ENCODE measurements at regions not wholly inside any gene's neighbourhood (a gene's known extent, or its start where the extent isn't known, plus 50 kb on each side); places are given as distances from the start of the nearest gene placed in this dataset.
A peak's percentile ranks its signal among the peaks of the same experiment; 100 is the strongest.

GRCh38 chr3:14598143-14598569, 53.4 kb upstream of the CCDC174 start (continued):
- TF ChIP-seq ZNF592 (IDR thresholded peaks at IDR 0.05): no peak
- TF ChIP-seq DEAF1 (CRISPR knock-in tag; IDR thresholded peaks at IDR 0.05): no peak
- no peak for TF ChIP-seq PATZ1 (CRISPR knock-in tag; IDR thresholded peaks at IDR 0.05; ENCODE audit: borderline replicate concordance)
- TF ChIP-seq SAP30 (IDR thresholded peaks at IDR 0.05; ENCODE audit: borderline replicate concordance, insufficient read depth, low read depth, low read length, poor library complexity, severe bottlenecking): no peak
- TF ChIP-seq ZNF780A (CRISPR knock-in tag; IDR thresholded peaks at IDR 0.05): no peak
- no peak for TF ChIP-seq RNF219 (CRISPR knock-in tag; IDR thresholded peaks at IDR 0.05)
- TF ChIP-seq MECOM (CRISPR knock-in tag; IDR thresholded peaks at IDR 0.05): peak; percentile 86
- no peak for TF ChIP-seq FOXA1 (IDR thresholded peaks at IDR 0.05; ENCODE audit: borderline replicate concordance)
- no peak for TF ChIP-seq ILK (tag; IDR thresholded peaks at IDR 0.05; ENCODE audit: borderline replicate concordance, low read depth)
- TF ChIP-seq NBN (IDR thresholded peaks at IDR 0.05; ENCODE audit: low read depth): no peak
- peak; percentile 71; the same call in 1 of the 2 replicates for TF ChIP-seq SMAD3 (CRISPR knock-in tag; conservative IDR thresholded peaks at IDR 0.05)
- TF ChIP-seq MITF (IDR thresholded peaks at IDR 0.05): no peak
- TF ChIP-seq ETV5 (CRISPR knock-in tag; IDR thresholded peaks at IDR 0.05; ENCODE audit: low read depth): peak; percentile 79

Data from K562 (cell line).